B cell (primary cell): ENCODE measurements at regions not wholly inside any gene's neighbourhood (a gene's known extent, or its start where the extent isn't known, plus 50 kb on each side); places are given as distances from the start of the nearest gene placed in this dataset.

Experiments
- ATAC-seq: fragments of 200-7000 bp; cut with Tn5 transposase; one replicate; pipeline ENCODE4 v1.10.0; 2021; ENCODE audit warnings: low read depth, mild to moderate bottlenecking, moderate number of reproducible peaks, moderate library complexity
- CTCF ChIA-PET: fragments of 350-600 bp; sonication (Branson Sonifier 250); formaldehyde crosslinking; loops from one replicate; lab custom pipeline; 2021; ENCODE audit warnings: antibody characterized with exemption, inconsistent platforms; lab: Charles Lee
- POLR2A ChIA-PET: fragments of 350-600 bp; sonication (Branson Sonifier 250); formaldehyde crosslinking; loops from one replicate; lab custom pipeline; 2021; ENCODE audit warnings: antibody characterized with exemption; lab: Charles Lee
- DNase-seq: peaks from one replicate; pipeline ENCODE4 v3.0.0; 2013
- H2AFZ ChIP-seq: 2 replicates; pipeline ENCODE4 v1.6.1; 2012; ENCODE audit warnings: mild to moderate bottlenecking, low read depth, low read length; ENCODE audit not compliant: insufficient read depth, poor library complexity, severe bottlenecking
- H3K27ac ChIP-seq, 2 donors: 1 replicate in 1 of 2; 2 replicates in 1 of 2; pipeline ENCODE4 v1.5.1; 2012 to 2013; ENCODE audit warnings: low read length in 2 of 2, mild to moderate bottlenecking in 2 of 2, moderate library complexity in 1 of 2
- H3K27me3 ChIP-seq, 4 experiments: fragments of 200-600 bp in 1 of 4; sonication (generic) in 1 of 4; replicated peaks in 1 of 4; 1 replicate in 2 of 4; 2 replicates in 2 of 4; pipeline versions ENCODE4 v1.6.1 to v1.7.0; 2013 to 2016; ENCODE audit warnings: low read length in 3 of 4, mild to moderate bottlenecking in 2 of 4, mixed read lengths in 1 of 4, moderate library complexity in 1 of 4; ENCODE audit not compliant: insufficient read depth in 4 of 4, control insufficient read depth in 3 of 4; ENCODE audit errors: control extremely low read depth in 1 of 4
- H3K36me3 ChIP-seq, 2 experiments: replicated peaks in 1 of 2; 1 replicate in 1 of 2; 2 replicates in 1 of 2; pipeline versions ENCODE4 v1.6.1 to v1.7.1; 2013; ENCODE audit warnings: low read length in 1 of 2; ENCODE audit not compliant: insufficient read depth in 2 of 2, control insufficient read depth in 1 of 2; ENCODE audit errors: control extremely low read depth in 1 of 2, extremely low read depth in 1 of 2
- H3K4me1 ChIP-seq, 2 donors: fragments of 200-600 bp in 1 of 2; sonication (generic) in 1 of 2; 1 replicate in 1 of 2; 2 replicates in 1 of 2; pipeline versions ENCODE4 v1.5.1 to v1.6.1; 2013 to 2017; ENCODE audit warnings: low read length in 2 of 2; ENCODE audit not compliant: control insufficient read depth in 2 of 2, insufficient read depth in 2 of 2
- H3K4me2 ChIP-seq: replicated peaks from 2 replicates; pipeline ENCODE3; 2012; ENCODE audit warnings: mild to moderate bottlenecking, low read depth, low read length; ENCODE audit not compliant: poor library complexity, severe bottlenecking
- H3K4me3 ChIP-seq, 5 experiments: fragments of 200-600 bp in 1 of 5; sonication (generic) in 1 of 5; 1 replicate in 3 of 5; 2 replicates in 2 of 5; pipeline versions ENCODE4 v1.5.1 to v1.7.0; 2011 to 2016; ENCODE audit warnings: low read length in 4 of 5, mild to moderate bottlenecking in 4 of 5, low read depth in 2 of 5, control low read depth in 1 of 5, moderate library complexity in 1 of 5; ENCODE audit not compliant: insufficient read depth in 1 of 5; ENCODE audit errors: control extremely low read depth in 1 of 5, extremely low read depth in 1 of 5
- H3K79me2 ChIP-seq: fragments of 200-600 bp; sonication (generic); one replicate; pipeline ENCODE4 v1.6.0; 2016; ENCODE audit warnings: low read length; ENCODE audit not compliant: control insufficient read depth, insufficient read depth
- H3K9ac ChIP-seq: fragments of 200-600 bp; sonication (generic); 2 replicates; pipeline ENCODE4 v1.6.1; 2017; ENCODE audit warnings: mild to moderate bottlenecking, low read length, moderate library complexity
- H3K9me3 ChIP-seq, 3 donors: one replicate each; pipeline versions ENCODE4 v1.6.1 to v1.7.1; 2013; ENCODE audit warnings: low read length in 2 of 3; ENCODE audit not compliant: control insufficient read depth in 2 of 3, insufficient read depth in 1 of 3; ENCODE audit errors: control extremely low read depth in 1 of 3
- H4K20me1 ChIP-seq: 2 replicates; pipeline ENCODE4 v1.6.0; 2012; ENCODE audit warnings: mild to moderate bottlenecking, low read length; ENCODE audit not compliant: insufficient read depth, control insufficient read depth, poor library complexity, severe bottlenecking
- H3K27ac Mint-ChIP-seq: one replicate; pipeline ENCODE4 v1.8.0; 2021; ENCODE audit warnings: mixed read lengths
- H3K27me3 Mint-ChIP-seq: one replicate; pipeline ENCODE4 v1.8.0; 2021; ENCODE audit warnings: mixed read lengths
- H3K4me1 Mint-ChIP-seq: one replicate; pipeline ENCODE4 v1.8.0; 2021; ENCODE audit warnings: mixed read lengths
- H3K4me3 Mint-ChIP-seq: one replicate; pipeline ENCODE4 v1.8.0; 2021; ENCODE audit warnings: mixed read lengths
- H3K9me3 Mint-ChIP-seq: one replicate; pipeline ENCODE4 v1.8.0; 2022; ENCODE audit warnings: mixed read lengths; ENCODE audit not compliant: insufficient read depth
- EZH2 ChIP-seq: IDR thresholded peaks from 2 replicates; pipeline ENCODE4 v1.6.1; 2012; ENCODE audit warnings: borderline replicate concordance, low read depth, mild to moderate bottlenecking, moderate library complexity, low read length; ENCODE audit not compliant: insufficient read depth, poor library complexity, severe bottlenecking
- WGBS: methylation state at CpG from one replicate; pipeline ENCODE4 v1.1.5; 2013; ENCODE audit warnings: missing lambda C conversion rate; ENCODE audit not compliant: insufficient coverage; 5-methylcytosine and 5-hydroxymethylcytosine counted together
- intact Hi-C: fragments of 100-400 bp; cut with micrococcal nuclease; formaldehyde crosslinking; loops from one replicate; pipeline ENCODE4 v1.10.0; 2022
- TF ChIP-seq, protein P1 (sequence below): fragments of 200-600 bp; IDR thresholded peaks from one replicate; pipeline ENCODE4 v1.8.0; 2022; ENCODE audit warnings: antibody characterized with exemption, mild to moderate bottlenecking

DNA sequence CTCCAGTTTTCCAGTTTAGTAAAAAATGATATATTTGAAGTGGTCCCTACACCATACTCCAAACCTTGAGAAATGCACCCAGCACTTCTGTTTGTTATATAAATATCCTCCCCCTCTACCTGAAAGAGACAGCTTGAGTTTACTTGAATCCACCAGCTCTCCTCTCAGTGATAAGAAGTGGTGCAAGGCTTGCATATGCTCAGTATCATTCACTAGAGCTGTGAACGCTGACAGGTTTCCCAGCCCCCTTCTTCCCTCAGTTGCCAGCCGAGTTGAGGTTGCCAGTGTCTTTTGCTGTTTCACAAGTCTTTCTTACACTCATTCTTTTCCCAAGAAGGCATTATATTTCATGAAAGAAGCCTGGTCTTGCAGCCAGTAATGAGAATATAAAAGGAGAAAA, 880.0 kb downstream of the LRRTM4 start:
- H3K4me3 ChIP-seq: no peak overlapping the region
- Mint-ChIP-seq H3K27ac (no peak overlapping the region), H3K4me1 (no peaks in the 10 kb centered on the region), H3K4me3 (no peak overlapping the region), H3K27me3 (no peaks in the 10 kb centered on the region), H3K9me3 (peaks cover 3% of the 10 kb centered on the region)
- H4K20me1 ChIP-seq: no peaks in the 10 kb centered on the region
- H3K4me1 ChIP-seq: no peaks in the 10 kb centered on the region
- H2AFZ ChIP-seq: no peak overlapping the region
- no peaks in the 10 kb centered on the region for H3K79me2 ChIP-seq
- peaks cover 0 to 4% (median 0%) of the 10 kb centered on the region in 3 donors for H3K9me3 ChIP-seq
- no peak overlapping the region for H3K27ac ChIP-seq
- H3K9ac ChIP-seq: no peak overlapping the region
- ATAC-seq (no peak), DNase-seq (no peak)
- WGBS: 20% methylated on average over 1 of the region's 2 CpGs
- TF ChIP-seq, protein P1, sequence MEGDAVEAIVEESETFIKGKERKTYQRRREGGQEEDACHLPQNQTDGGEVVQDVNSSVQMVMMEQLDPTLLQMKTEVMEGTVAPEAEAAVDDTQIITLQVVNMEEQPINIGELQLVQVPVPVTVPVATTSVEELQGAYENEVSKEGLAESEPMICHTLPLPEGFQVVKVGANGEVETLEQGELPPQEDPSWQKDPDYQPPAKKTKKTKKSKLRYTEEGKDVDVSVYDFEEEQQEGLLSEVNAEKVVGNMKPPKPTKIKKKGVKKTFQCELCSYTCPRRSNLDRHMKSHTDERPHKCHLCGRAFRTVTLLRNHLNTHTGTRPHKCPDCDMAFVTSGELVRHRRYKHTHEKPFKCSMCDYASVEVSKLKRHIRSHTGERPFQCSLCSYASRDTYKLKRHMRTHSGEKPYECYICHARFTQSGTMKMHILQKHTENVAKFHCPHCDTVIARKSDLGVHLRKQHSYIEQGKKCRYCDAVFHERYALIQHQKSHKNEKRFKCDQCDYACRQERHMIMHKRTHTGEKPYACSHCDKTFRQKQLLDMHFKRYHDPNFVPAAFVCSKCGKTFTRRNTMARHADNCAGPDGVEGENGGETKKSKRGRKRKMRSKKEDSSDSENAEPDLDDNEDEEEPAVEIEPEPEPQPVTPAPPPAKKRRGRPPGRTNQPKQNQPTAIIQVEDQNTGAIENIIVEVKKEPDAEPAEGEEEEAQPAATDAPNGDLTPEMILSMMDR: no peak
- no peak for TF ChIP-seq EZH2
- H3K4me2 ChIP-seq: no peak overlapping the region
- H3K36me3 ChIP-seq: no peaks in the 10 kb centered on the region
- ChIA-PET POLR2A (no interaction called here), CTCF (no interaction called here)
- intact Hi-C loops: no loop called here
- H3K27me3 ChIP-seq: no peaks in the 10 kb centered on the region

DNA sequence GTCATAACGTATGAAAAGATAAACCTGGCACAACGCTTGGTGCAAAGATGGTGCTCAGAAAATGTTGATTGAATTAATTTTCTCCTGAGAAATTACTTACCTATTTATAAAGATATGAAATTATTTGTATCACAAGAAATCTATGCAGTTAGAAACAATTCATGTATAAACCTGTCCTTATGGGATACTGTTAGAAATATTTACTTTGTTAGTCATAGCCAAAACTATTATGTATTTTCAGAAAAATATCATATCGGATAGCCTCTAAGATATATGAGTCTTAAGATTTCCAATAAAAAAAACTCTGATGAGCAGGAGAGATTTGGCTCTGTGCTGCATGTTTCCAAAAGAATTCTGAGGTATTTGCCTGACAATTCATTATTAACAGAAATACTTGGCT, 880.7 kb downstream of the LRRTM4 start:
- Histone ChIP-seq H3K27me3 (no peaks in the 10 kb centered on the region), H3K9ac (no peak overlapping the region), H3K4me3 (no peak overlapping the region), H3K27ac (no peak overlapping the region), H3K4me1 (no peaks in the 10 kb centered on the region), H3K4me2 (no peak overlapping the region), H3K79me2 (no peaks in the 10 kb centered on the region), H2AFZ (no peak overlapping the region), H3K9me3 (peaks cover 0 to 4% (median 0%) of the 10 kb centered on the region in 3 donors), H3K36me3 (no peaks in the 10 kb centered on the region), H4K20me1 (no peaks in the 10 kb centered on the region)
- no peak overlapping the region for H3K27ac Mint-ChIP-seq
- DNase-seq: no peak
- ATAC-seq: no peak
- WGBS: no CpG with 5 or more reads among the region's 3 CpGs
- no peak overlapping the region for H3K4me3 Mint-ChIP-seq
- intact Hi-C loops: no loop called here
- ChIA-PET CTCF (no interaction called here), POLR2A (no interaction called here)
- H3K4me1 Mint-ChIP-seq: no peaks in the 10 kb centered on the region
- TF ChIP-seq, protein P1: no peak
- TF ChIP-seq EZH2: no peak
- H3K27me3 Mint-ChIP-seq: no peaks in the 10 kb centered on the region
- peaks cover 3% of the 10 kb centered on the region for H3K9me3 Mint-ChIP-seq
